Right lobe of liver (tissue), 6 donors: ENCODE measurements at regions not wholly inside any gene's neighbourhood (a gene's known extent, or its start where the extent isn't known, plus 50 kb on each side); places are given as distances from the start of the nearest gene placed in this dataset.

Experiments used
- ATAC-seq, 4 donors: fragments of 200-7000 bp; cut with Tn5 transposase; one replicate each; pipeline ENCODE4 v1.9.1; 2020; ENCODE audit warnings: mild to moderate bottlenecking in 4 of 4, moderate library complexity in 4 of 4
- DNase-seq, 3 donors: peaks; one replicate each; pipeline ENCODE4 v3.0.0-alpha.2; 2020
- H3K27ac ChIP-seq, 3 donors: fragments of 200-600 bp; one replicate each; pipeline ENCODE4 v1.8.0; 2022
- H3K27me3 ChIP-seq, 2 donors: fragments of 200-600 bp; one replicate each; pipeline ENCODE4 v1.8.0; 2022
- H3K36me3 ChIP-seq, 4 donors: fragments of 200-600 bp; sonication (generic) in 1 of 4; one replicate each; pipeline versions ENCODE4 v1.5.1 to v1.8.0; 2017 to 2022; ENCODE audit warnings: control low read depth in 1 of 4
- H3K4me1 ChIP-seq, 4 donors: fragments of 200-600 bp; sonication (generic) in 1 of 4; one replicate each; pipeline versions ENCODE4 v1.5.1 to v1.8.0; 2017 to 2022; ENCODE audit warnings: control low read depth in 1 of 4
- H3K4me3 ChIP-seq, 3 donors: fragments of 200-600 bp; one replicate each; pipeline ENCODE4 v1.8.0; 2022
- H3K9me3 ChIP-seq, 4 donors: fragments of 200-600 bp; sonication (generic) in 1 of 4; one replicate each; pipeline versions ENCODE4 v1.5.1 to v1.8.0; 2017 to 2022; ENCODE audit warnings: control low read depth in 1 of 4
- CTCF ChIP-seq, 4 donors: fragments of 200-600 bp in 3 of 4; fragments of 450-650 bp in 1 of 4; IDR thresholded peaks; one replicate each; pipeline versions ENCODE4 v1.5.1 to v1.8.0; 2016 to 2022; ENCODE audit warnings: antibody characterized with exemption in 4 of 4, mild to moderate bottlenecking in 2 of 4
- POLR2A ChIP-seq: fragments of 450-650 bp; IDR thresholded peaks from one replicate; pipeline ENCODE4 v1.6.1; 2017; ENCODE audit warnings: antibody characterized with exemption, mild to moderate bottlenecking
- WGBS: methylation state at CpG from one replicate; pipeline ENCODE4 v1.1.6; 2018; ENCODE audit warnings: low coverage, low lambda C conversion rate; ENCODE audit not compliant: insufficient coverage; ENCODE audit errors: missing lambda C conversion rate; 5-methylcytosine and 5-hydroxymethylcytosine counted together
- intact Hi-C, 2 donors: fragments of 100-400 bp; cut with DNase I; formaldehyde crosslinking; loops; one replicate each; pipeline versions ENCODE4 v1.11.2 to v1.14.1; 2022
- donor health status: DM: no; HTN: yes; CAD: no.
- donor health status: DM: no; HTN: no; CAD: no.
- donor health status: DM: no; HTN: no; CAD: no.
- donor health status: DM: no; HTN: yes; CAD: no.
- donor health status: DM: no; HTN: yes; CAD: no.

GRCh38 chr17:83186751-83187421 lies 107.5 kb downstream of the METRNL start:
- WGBS = no CpG with 5 or more reads among the region's 3 CpGs
- intact Hi-C loops = no loop called here
- no peaks in the 10 kb centered on the region for H3K4me1 ChIP-seq
- H3K27ac ChIP-seq = no peak overlapping the region
- no peak for TF ChIP-seq POLR2A
- TF ChIP-seq CTCF (IDR thresholded peaks at IDR 0.05) = no peak
- no peaks in the 10 kb centered on the region for H3K27me3 ChIP-seq
- no peak overlapping the region for H3K4me3 ChIP-seq
- no peaks in the 10 kb centered on the region for H3K36me3 ChIP-seq
- peak in 1 of 3 donors; percentile 30 for DNase-seq
- ATAC-seq = no peak
- H3K9me3 ChIP-seq = no peaks in the 10 kb centered on the region

GRCh38 chr17:83187782-83188311 lies 108.4 kb downstream of the METRNL start:
- Histone ChIP-seq H3K36me3 (no peaks in the 10 kb centered on the region), H3K9me3 (no peaks in the 10 kb centered on the region), H3K27ac (no peak overlapping the region), H3K27me3 (no peaks in the 10 kb centered on the region), H3K4me3 (no peak overlapping the region), H3K4me1 (no peaks in the 10 kb centered on the region)
- intact Hi-C loops = no loop called here
- no peak for TF ChIP-seq POLR2A
- no peak for TF ChIP-seq CTCF (IDR thresholded peaks at IDR 0.05)
- no peak for ATAC-seq
- no peak for DNase-seq

GRCh38 chr17:83189044-83190003 lies 109.9 kb downstream of the METRNL start:
- peak; percentile 13 to 43 (median 38) for DNase-seq

GRCh38 chr17:83190004-83190385 lies 110.6 kb downstream of the METRNL start:
- H3K4me3 ChIP-seq = no peak overlapping the region
- no peaks in the 10 kb centered on the region for H3K36me3 ChIP-seq
- DNase-seq (peak in 1 of 3 donors; percentile 40), ATAC-seq (no peak)
- TF ChIP-seq CTCF (IDR thresholded peaks at IDR 0.05) (no peak), POLR2A (no peak)
- H3K27me3 ChIP-seq = no peaks in the 10 kb centered on the region
- no CpG with 5 or more reads among the region's 12 CpGs for WGBS
- no peaks in the 10 kb centered on the region for H3K9me3 ChIP-seq
- H3K27ac ChIP-seq = no peak overlapping the region
- H3K4me1 ChIP-seq = no peaks in the 10 kb centered on the region
- intact Hi-C loops = no loop called here

More at GRCh38 chr17:83189044-83190003, 109.9 kb downstream of the METRNL start:
- Histone ChIP-seq H3K27ac (no peak overlapping the region), H3K4me1 (no peaks in the 10 kb centered on the region), H3K4me3 (no peak overlapping the region), H3K9me3 (no peaks in the 10 kb centered on the region), H3K27me3 (no peaks in the 10 kb centered on the region), H3K36me3 (no peaks in the 10 kb centered on the region)
- peak in 1 of 4 donors; percentile 26 for ATAC-seq
- intact Hi-C loops = no loop called here
- WGBS = 55% methylated on average over 21 of the region's 26 CpGs
- no peak for TF ChIP-seq POLR2A
- no peak for TF ChIP-seq CTCF (IDR thresholded peaks at IDR 0.05)
